Left colon (tissue), 2 donors: ENCODE measurements at regions not wholly inside any gene's neighbourhood (a gene's known extent, or its start where the extent isn't known, plus 50 kb on each side); places are given as distances from the start of the nearest gene placed in this dataset.

Source experiments
- ATAC-seq: fragments of 200-7000 bp; cut with Tn5 transposase; one replicate; pipeline ENCODE4 v1.9.1; 2020; ENCODE audit warnings: mild to moderate bottlenecking, moderate library complexity
- DNase-seq, 2 donors: peaks; one replicate each; pipeline ENCODE4 v3.0.0-alpha.2; 2020
- intact Hi-C, 2 donors: fragments of 100-400 bp; cut with DNase I in 1 of 2; cut with micrococcal nuclease in 1 of 2; formaldehyde crosslinking; loops; one replicate each; pipeline versions ENCODE4 v1.11.2 to v1.14.0; 2022; cut with DNase I, micrococcal nuclease
- donor health status: DM: no; HTN: no; CAD: no.
- donor health status: DM: yes; HTN: yes; CAD: no.

- intact Hi-C loops, result no loop called here
- DNase-seq (no peak), ATAC-seq (no peak)
These were observed 452.7 kb downstream of the TSHZ3 start for GRCh38 chr19:30896554-30896953.

- DNase-seq, result no peak
- intact Hi-C loops, result no loop called here
- no peak for ATAC-seq
These were observed 453.3 kb downstream of the TSHZ3 start for GRCh38 chr19:30895946-30896345.

GRCh38 chr19:30891051-30891450 is 458.2 kb downstream of the TSHZ3 start:
- DNase-seq, result no peak
- intact Hi-C loops, result no loop called here
- no peak for ATAC-seq

- intact Hi-C loops, result no loop called here
- no peak for ATAC-seq
- DNase-seq, result no peak
These were observed 459.2 kb downstream of the TSHZ3 start for GRCh38 chr19:30890033-30890432.

GRCh38 chr19:30888937-30889336 is 460.3 kb downstream of the TSHZ3 start:
- intact Hi-C loops, result no loop called here
- DNase-seq (no peak), ATAC-seq (no peak)

- intact Hi-C loops, result no loop called here
- ATAC-seq, result no peak
- DNase-seq, result no peak
These were observed 462.2 kb downstream of the TSHZ3 start for GRCh38 chr19:30887042-30887441.

GRCh38 chr19:30886222-30886621 is 463.0 kb downstream of the TSHZ3 start:
- DNase-seq (no peak), ATAC-seq (no peak)
- intact Hi-C loops, result no loop called here

GRCh38 chr19:30884146-30884812 is 465.0 kb downstream of the TSHZ3 start:
- ATAC-seq, result no peak
- intact Hi-C loops, result no loop called here

GRCh38 chr19:30883071-30883470 is 466.2 kb downstream of the TSHZ3 start:
- no peak for DNase-seq
- no peak for ATAC-seq
- intact Hi-C loops, result no loop called here

More at GRCh38 chr19:30884146-30884812, 465.0 kb downstream of the TSHZ3 start:
- no peak for DNase-seq

GRCh38 chr19:30882411-30883005 is 466.7 kb downstream of the TSHZ3 start:
- DNase-seq (no peak), ATAC-seq (no peak)
- intact Hi-C loops, result no loop called here

- no peak for ATAC-seq
- DNase-seq, result no peak
- intact Hi-C loops, result no loop called here
These were observed 467.3 kb downstream of the TSHZ3 start for GRCh38 chr19:30881930-30882329.

GRCh38 chr19:30881281-30881680 is 468.0 kb downstream of the TSHZ3 start:
- no peak for ATAC-seq
- no peak for DNase-seq
- intact Hi-C loops, result no loop called here

GRCh38 chr19:30880551-30880950 is 468.7 kb downstream of the TSHZ3 start:
- intact Hi-C loops, result no loop called here
- DNase-seq (peak in 1 of 2 donors; percentile 1), ATAC-seq (no peak)

GRCh38 chr19:30880151-30880550 is 469.1 kb downstream of the TSHZ3 start:
- intact Hi-C loops, result no loop called here

GRCh38 chr19:30879736-30880135 is 469.5 kb downstream of the TSHZ3 start:
- intact Hi-C loops, result no loop called here
- no peak for ATAC-seq
- DNase-seq, result no peak

More at GRCh38 chr19:30880151-30880550, 469.1 kb downstream of the TSHZ3 start:
- peak in 1 of 2 donors; percentile 4 for DNase-seq
- ATAC-seq, result no peak

- intact Hi-C loops, result no loop called here
- ATAC-seq, result no peak
- DNase-seq, result no peak
These were observed 470.0 kb downstream of the TSHZ3 start for GRCh38 chr19:30879225-30879624.

GRCh38 chr19:30878495-30878894 is 470.7 kb downstream of the TSHZ3 start:
- no peak for ATAC-seq
- intact Hi-C loops, result no loop called here
- DNase-seq, result peak in 1 of 2 donors; percentile 5

- ATAC-seq, result no peak
- intact Hi-C loops, result no loop called here
- peak in 1 of 2 donors; percentile 26 for DNase-seq
These were observed 471.5 kb downstream of the TSHZ3 start for GRCh38 chr19:30877661-30878113.

GRCh38 chr19:30873691-30874090 is 475.5 kb downstream of the TSHZ3 start:
- no peak for DNase-seq
- ATAC-seq, result no peak
- intact Hi-C loops, result no loop called here

GRCh38 chr19:30873003-30873402 is 476.2 kb downstream of the TSHZ3 start:
- intact Hi-C loops, result no loop called here
- DNase-seq (no peak), ATAC-seq (no peak)

GRCh38 chr19:30871979-30872378 is 477.3 kb downstream of the TSHZ3 start:
- ATAC-seq (no peak), DNase-seq (no peak)
- intact Hi-C loops, result no loop called here
